OCI-LY1 (cell line): ENCODE measurements at regions not wholly inside any gene's neighbourhood (a gene's known extent, or its start where the extent isn't known, plus 50 kb on each side); places are given as distances from the start of the nearest gene placed in this dataset.

Source experiments
- H2AFZ ChIP-seq: fragments of 200-600 bp; sonication (generic), shearing (Covaris generic); 2 replicates; pipeline ENCODE4 v1.6.0; 2014; ENCODE audit warnings: antibody characterized with exemption, mild to moderate bottlenecking, low read length
- H3F3A ChIP-seq: fragments of 200-600 bp; sonication (generic), shearing (Covaris generic); 2 replicates; pipeline ENCODE4 v1.6.0; 2014; ENCODE audit warnings: mild to moderate bottlenecking, antibody characterized with exemption, low read length, moderate library complexity; ENCODE audit not compliant: insufficient read depth
- H3K27ac ChIP-seq: fragments of 200-600 bp; sonication (generic); 2 replicates; pipeline ENCODE4 v1.5.1; 2014; ENCODE audit warnings: low read length, mixed run types, mild to moderate bottlenecking, low read depth; ENCODE audit not compliant: poor library complexity, severe bottlenecking
- H3K27me3 ChIP-seq: fragments of 200-600 bp; sonication (generic); 2 replicates; pipeline ENCODE4 v1.6.0; 2014; ENCODE audit warnings: antibody characterized with exemption, mild to moderate bottlenecking, low read length, moderate library complexity; ENCODE audit not compliant: insufficient read depth
- H3K36me3 ChIP-seq: fragments of 200-600 bp; sonication (generic); 2 replicates; pipeline ENCODE4 v1.6.1; 2014; ENCODE audit warnings: mild to moderate bottlenecking, antibody characterized with exemption, low read length, moderate library complexity, mixed read lengths; ENCODE audit not compliant: insufficient read depth
- H3K4me1 ChIP-seq: fragments of 200-600 bp; sonication (generic); 2 replicates; pipeline ENCODE4 v1.5.1; 2014; ENCODE audit warnings: mild to moderate bottlenecking, low read length, moderate library complexity; ENCODE audit not compliant: insufficient read depth, severe bottlenecking
- H3K4me2 ChIP-seq: fragments of 200-600 bp; sonication (generic), shearing (Covaris generic); 2 replicates; pipeline ENCODE4 v1.6.1; 2014; ENCODE audit warnings: low read length
- H3K4me3 ChIP-seq: fragments of 200-600 bp; sonication (generic); 2 replicates; pipeline ENCODE4 v1.5.1; 2014; ENCODE audit warnings: low read length, low read depth, mild to moderate bottlenecking, mixed read lengths; ENCODE audit not compliant: poor library complexity, severe bottlenecking
- H3K79me2 ChIP-seq: fragments of 200-600 bp; shearing (Covaris generic); 2 replicates; pipeline ENCODE4 v1.6.1; 2016; ENCODE audit warnings: mixed run types, low read length, mixed read lengths; ENCODE audit not compliant: insufficient read depth
- H3K9ac ChIP-seq: fragments of 200-600 bp; sonication (generic), shearing (Covaris generic); 2 replicates; pipeline ENCODE4 v1.6.1; 2014; ENCODE audit warnings: mild to moderate bottlenecking, low read length, mixed read lengths
- H3K9me2 ChIP-seq: fragments of 200-600 bp; sonication (generic), shearing (Covaris generic); 2 replicates; pipeline ENCODE4 v1.6.1; 2014; ENCODE audit warnings: low read depth, mild to moderate bottlenecking, low read length, mixed read lengths
- H3K9me3 ChIP-seq: fragments of 200-600 bp; shearing (Covaris generic); 2 replicates; pipeline ENCODE4 v1.6.1; 2014; ENCODE audit warnings: low read length, mixed read lengths
- H4K20me1 ChIP-seq: fragments of 200-600 bp; sonication (generic), shearing (Covaris generic); 2 replicates; pipeline ENCODE4 v1.6.0; 2016; ENCODE audit warnings: mild to moderate bottlenecking, low read length; ENCODE audit not compliant: insufficient read depth
- CTCF ChIP-seq: fragments of 200-600 bp; sonication (generic), shearing (Covaris generic); IDR thresholded peaks from 2 replicates; pipeline ENCODE4 v1.5.1; 2017; ENCODE audit warnings: mild to moderate bottlenecking, antibody characterized with exemption, low read length, moderate library complexity, mixed read lengths
- EZH2 ChIP-seq: fragments of 200-600 bp; sonication (generic), shearing (Covaris generic); IDR thresholded peaks from 2 replicates; pipeline ENCODE4 v1.8.0; 2017; ENCODE audit warnings: borderline replicate concordance, mixed run types, mild to moderate bottlenecking, antibody characterized with exemption, low read length, moderate library complexity, mixed read lengths

GRCh38 chr4:116839826-116840225, 245.6 kb downstream of the TRAM1L1 start:
- Histone ChIP-seq H3K27ac (no peak overlapping the region), H2AFZ (no peak overlapping the region), H3K9ac (no peak overlapping the region), H3K79me2 (no peaks in the 10 kb centered on the region), H3K9me3 (no peaks in the 10 kb centered on the region), H4K20me1 (no peaks in the 10 kb centered on the region), H3K36me3 (no peaks in the 10 kb centered on the region), H3K4me3 (no peak overlapping the region), H3K27me3 (no peaks in the 10 kb centered on the region), H3F3A (no peaks in the 10 kb centered on the region), H3K9me2 (no peaks in the 10 kb centered on the region), H3K4me1 (no peaks in the 10 kb centered on the region), H3K4me2 (no peak overlapping the region)
- TF ChIP-seq CTCF (no peak), EZH2 (no peak)

- Histone ChIP-seq H4K20me1 (no peaks in the 10 kb centered on the region), H3F3A (no peaks in the 10 kb centered on the region), H3K79me2 (no peaks in the 10 kb centered on the region), H3K4me3 (no peak overlapping the region), H3K36me3 (no peaks in the 10 kb centered on the region), H3K9me2 (no peaks in the 10 kb centered on the region), H2AFZ (no peak overlapping the region), H3K4me2 (no peak overlapping the region), H3K9me3 (no peaks in the 10 kb centered on the region), H3K4me1 (no peaks in the 10 kb centered on the region), H3K27ac (no peak overlapping the region), H3K9ac (no peak overlapping the region), H3K27me3 (no peaks in the 10 kb centered on the region)
- no peak for TF ChIP-seq CTCF
- TF ChIP-seq EZH2: no peak
These were observed 246.8 kb downstream of the TRAM1L1 start for GRCh38 chr4:116838609-116839008.

- Histone ChIP-seq H3K4me1 (no peaks in the 10 kb centered on the region), H3K79me2 (no peaks in the 10 kb centered on the region), H2AFZ (no peak overlapping the region), H3F3A (no peaks in the 10 kb centered on the region), H3K4me3 (no peak overlapping the region), H3K27me3 (no peaks in the 10 kb centered on the region), H4K20me1 (no peaks in the 10 kb centered on the region), H3K9ac (no peak overlapping the region), H3K4me2 (no peak overlapping the region), H3K9me2 (no peaks in the 10 kb centered on the region), H3K27ac (no peak overlapping the region), H3K9me3 (no peaks in the 10 kb centered on the region), H3K36me3 (no peaks in the 10 kb centered on the region)
- TF ChIP-seq EZH2 (no peak), CTCF (no peak)
These were observed 256.2 kb downstream of the TRAM1L1 start for GRCh38 chr4:116829187-116829586.
